HCT116 (cell line): ENCODE measurements at regions not wholly inside any gene's neighbourhood (a gene's known extent, or its start where the extent isn't known, plus 50 kb on each side); places are given as distances from the start of the nearest gene placed in this dataset.

ENCODE experiments used
- TCF7L2 ChIP-seq: IDR thresholded peaks from 2 replicates; pipeline ENCODE4 v1.7.0; 2011; ENCODE audit warnings: borderline replicate concordance, inconsistent platforms; ENCODE audit not compliant: insufficient read depth, insufficient read length; ENCODE audit errors: extremely low read depth
- ZNF274 ChIP-seq: fragments of 200-500 bp; sonication (Bioruptor generic); IDR thresholded peaks from 2 replicates; pipeline ENCODE4 v1.6.1; 2014; ENCODE audit warnings: mild to moderate bottlenecking, low read depth, low read length, inconsistent platforms

DNA sequence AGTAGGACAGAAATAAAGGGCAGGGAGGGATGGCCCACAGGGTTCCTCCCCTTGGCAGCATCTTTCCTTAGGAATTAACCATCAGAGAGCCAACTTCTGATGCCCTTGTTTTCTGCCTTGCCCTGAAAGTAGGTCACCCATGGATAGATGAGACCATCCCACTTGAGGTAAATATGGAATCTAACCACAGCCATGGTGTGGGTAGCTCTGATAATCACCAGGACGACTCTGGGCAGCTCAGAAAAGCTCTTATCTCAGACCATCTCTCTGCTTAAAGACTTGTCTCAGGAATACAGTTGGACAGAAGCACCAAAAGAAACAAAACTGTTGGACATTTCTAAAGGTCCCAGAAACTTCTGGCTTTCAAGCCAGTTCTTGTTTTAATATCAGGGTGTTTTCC is 101.4 kb upstream of the CELF4 start:
- no peak for TF ChIP-seq TCF7L2
- no peak for TF ChIP-seq ZNF274
